ENCODE measurements at regions not wholly inside any gene's neighbourhood (a gene's known extent, or its start where the extent isn't known, plus 50 kb on each side); places are given as distances from the start of the nearest gene placed in this dataset.

GRCh38 chr1:56171670-56172069 lies 407.7 kb downstream of the PLPP3 start:
- TF ChIP-seq CTCF (IDR thresholded peaks at IDR 0.05), result no peak
- TF ChIP-seq POLR2AphosphoS5 (IDR thresholded peaks at IDR 0.05), result no peak
- TF ChIP-seq POLR2A (IDR thresholded peaks at IDR 0.05), result no peak
